ENCODE measurements at regions not wholly inside any gene's neighbourhood (a gene's known extent, or its start where the extent isn't known, plus 50 kb on each side); places are given as distances from the start of the nearest gene placed in this dataset.
"Not testable (repeated sequence)": the region's sequence is repeated elsewhere in the genome, so short reads cannot be mapped to it uniquely, and the experiment has no call there.

DNA sequence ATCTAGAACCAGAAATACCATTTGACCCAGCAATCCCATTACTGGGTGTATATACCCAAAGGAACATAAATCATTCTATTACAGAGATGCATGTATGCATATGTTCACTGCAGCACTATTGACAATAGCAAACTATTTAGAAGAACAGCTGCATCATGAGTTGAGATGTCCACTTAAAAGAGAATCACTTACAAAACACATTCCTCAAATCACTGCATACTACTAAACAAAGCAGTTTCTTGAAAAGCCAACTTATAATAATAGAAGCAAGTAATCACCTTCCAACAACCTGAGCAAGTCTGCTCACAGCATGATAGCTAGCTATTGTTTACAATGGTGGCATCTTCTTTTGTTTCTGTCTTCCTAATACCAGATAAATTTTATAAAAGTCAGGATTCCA, 454.7 kb upstream of the ADAMTS9 start:
- no peak for TF ChIP-seq ZFX (IDR thresholded peaks at IDR 0.05; ENCODE audit: borderline replicate concordance)
- TF ChIP-seq, protein P1, sequence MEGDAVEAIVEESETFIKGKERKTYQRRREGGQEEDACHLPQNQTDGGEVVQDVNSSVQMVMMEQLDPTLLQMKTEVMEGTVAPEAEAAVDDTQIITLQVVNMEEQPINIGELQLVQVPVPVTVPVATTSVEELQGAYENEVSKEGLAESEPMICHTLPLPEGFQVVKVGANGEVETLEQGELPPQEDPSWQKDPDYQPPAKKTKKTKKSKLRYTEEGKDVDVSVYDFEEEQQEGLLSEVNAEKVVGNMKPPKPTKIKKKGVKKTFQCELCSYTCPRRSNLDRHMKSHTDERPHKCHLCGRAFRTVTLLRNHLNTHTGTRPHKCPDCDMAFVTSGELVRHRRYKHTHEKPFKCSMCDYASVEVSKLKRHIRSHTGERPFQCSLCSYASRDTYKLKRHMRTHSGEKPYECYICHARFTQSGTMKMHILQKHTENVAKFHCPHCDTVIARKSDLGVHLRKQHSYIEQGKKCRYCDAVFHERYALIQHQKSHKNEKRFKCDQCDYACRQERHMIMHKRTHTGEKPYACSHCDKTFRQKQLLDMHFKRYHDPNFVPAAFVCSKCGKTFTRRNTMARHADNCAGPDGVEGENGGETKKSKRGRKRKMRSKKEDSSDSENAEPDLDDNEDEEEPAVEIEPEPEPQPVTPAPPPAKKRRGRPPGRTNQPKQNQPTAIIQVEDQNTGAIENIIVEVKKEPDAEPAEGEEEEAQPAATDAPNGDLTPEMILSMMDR (IDR thresholded peaks at IDR 0.05) = no peak
- H3K27ac ChIP-seq = no peak overlapping the region

DNA sequence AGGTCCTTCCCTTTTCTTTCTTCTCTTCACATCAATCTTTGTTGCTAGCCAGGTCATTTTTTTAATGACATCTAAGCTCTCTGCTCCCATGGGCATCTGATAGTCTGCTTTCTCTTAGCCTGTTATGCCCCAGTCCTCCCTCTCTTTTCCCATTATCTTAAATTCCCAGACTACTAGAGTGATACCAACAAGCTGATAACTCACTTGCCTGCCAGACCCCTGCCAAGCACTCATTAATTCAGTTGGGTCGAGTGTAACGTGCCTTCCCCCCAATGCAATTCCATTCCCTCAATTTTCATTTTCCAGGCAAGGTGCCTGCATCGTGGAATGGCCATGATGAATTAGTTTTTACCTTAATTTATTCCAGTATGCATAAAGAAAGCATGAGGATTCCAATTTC, 450.8 kb upstream of the ADAMTS9 start:
- TF ChIP-seq ZFX (IDR thresholded peaks at IDR 0.05; ENCODE audit: borderline replicate concordance) = no peak
- TF ChIP-seq, protein P1 (IDR thresholded peaks at IDR 0.05) = no peak
- no peak overlapping the region for H3K27ac ChIP-seq

DNA sequence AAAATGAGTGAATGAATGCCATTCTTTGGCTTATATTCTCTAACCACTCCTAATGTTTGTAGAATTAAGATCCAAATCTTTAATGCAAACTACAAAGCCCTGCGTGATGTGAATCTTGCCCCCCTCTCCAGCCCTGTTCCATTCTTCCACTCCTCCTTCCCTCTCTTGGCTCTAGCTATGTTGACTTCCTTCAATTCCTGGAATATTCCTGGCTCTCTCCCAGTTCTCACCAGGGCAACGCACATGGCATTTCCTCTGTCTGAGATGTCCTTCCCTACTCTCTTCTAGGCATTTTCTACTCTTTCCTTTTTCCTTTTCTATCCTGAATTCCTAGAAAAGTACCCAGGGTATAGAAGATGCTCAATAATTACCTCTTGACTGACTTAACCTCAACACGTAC, 446.0 kb upstream of the ADAMTS9 start:
- H3K27ac ChIP-seq = not testable (repeated sequence)

DNA sequence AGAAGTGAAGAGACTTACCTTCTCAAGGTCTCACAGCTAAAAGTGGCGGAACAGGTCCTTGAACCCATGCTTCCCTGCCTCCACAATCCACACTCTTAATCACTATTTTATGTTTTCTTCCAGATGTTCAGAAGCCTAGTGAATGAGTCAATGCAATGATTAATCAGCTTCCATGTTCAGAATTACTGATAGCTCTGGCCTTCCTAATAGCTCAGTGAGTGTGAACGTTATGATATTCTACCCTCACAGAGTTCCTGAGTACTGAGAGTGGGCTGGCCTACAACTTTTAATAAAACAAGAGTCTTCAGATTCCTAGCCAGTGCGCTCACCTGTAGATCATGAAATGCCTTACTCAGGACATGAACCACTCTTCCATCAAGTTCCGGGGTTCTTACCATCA, 443.0 kb upstream of the ADAMTS9 start:
- H3K27ac ChIP-seq = no peak overlapping the region
- TF ChIP-seq, protein P1 (IDR thresholded peaks at IDR 0.05) = no peak
- TF ChIP-seq ZFX (IDR thresholded peaks at IDR 0.05; ENCODE audit: borderline replicate concordance) = no peak

DNA sequence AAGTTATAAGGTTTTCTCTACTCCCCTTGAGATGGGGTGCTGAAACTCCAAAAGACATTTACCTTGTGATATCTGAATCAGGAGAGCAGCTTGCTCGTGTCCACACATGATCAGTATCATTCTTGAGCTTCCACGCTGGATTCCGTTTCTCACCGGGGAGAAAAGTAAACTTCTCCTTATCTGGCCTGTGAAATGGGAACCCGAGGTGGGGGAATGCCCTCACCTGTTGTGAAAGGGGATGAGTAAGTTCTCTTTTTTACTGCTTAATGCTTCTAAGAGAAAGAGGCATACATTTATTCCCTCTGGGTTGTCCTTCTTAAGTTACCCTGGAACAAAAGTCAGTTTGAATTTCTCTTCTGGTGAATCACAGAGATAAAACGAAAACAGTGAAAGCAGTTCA, 440.5 kb upstream of the ADAMTS9 start:
- no peak overlapping the region for H3K27ac ChIP-seq
- TF ChIP-seq, protein P1 (IDR thresholded peaks at IDR 0.05) = no peak
- TF ChIP-seq ZFX (IDR thresholded peaks at IDR 0.05; ENCODE audit: borderline replicate concordance) = no peak

- no peak for TF ChIP-seq ZFX (IDR thresholded peaks at IDR 0.05; ENCODE audit: borderline replicate concordance)
- TF ChIP-seq, protein P1 (IDR thresholded peaks at IDR 0.05) = no peak
- no peak overlapping the region for H3K27ac ChIP-seq
Observed at GRCh38 chr3:65126527-65127410, 439.0 kb upstream of the ADAMTS9 start.

DNA sequence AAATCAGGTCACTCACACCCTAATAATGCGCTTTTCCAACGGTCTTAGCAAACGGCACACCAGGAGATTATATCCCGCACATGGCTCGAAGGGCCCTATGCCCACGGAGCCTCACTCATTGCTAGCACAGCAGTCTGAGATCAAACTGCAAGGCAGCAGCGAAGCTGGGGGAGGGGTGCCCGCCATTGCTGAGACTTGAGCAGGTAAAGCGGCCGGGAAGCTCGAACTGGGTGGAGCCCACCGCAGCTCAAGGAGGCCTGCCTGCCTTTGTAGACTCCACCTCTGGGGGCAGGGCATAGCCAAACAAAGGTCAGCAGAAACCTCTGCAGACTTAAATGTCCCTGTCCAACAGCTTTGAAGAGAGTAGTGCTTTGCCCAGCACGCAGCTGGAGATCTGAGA, 432.4 kb upstream of the ADAMTS9 start:
- H3K27ac ChIP-seq = not testable (repeated sequence)

- TF ChIP-seq, protein P1 (IDR thresholded peaks at IDR 0.05) = no peak
- no peak for TF ChIP-seq ZFX (IDR thresholded peaks at IDR 0.05; ENCODE audit: borderline replicate concordance)
- H3K27ac ChIP-seq = no peak overlapping the region
Observed at GRCh38 chr3:65118912-65119499, 431.2 kb upstream of the ADAMTS9 start.
